IPS-NIHi7 (cell line): ENCODE measurements at regions not wholly inside any gene's neighbourhood (a gene's known extent, or its start where the extent isn't known, plus 50 kb on each side); places are given as distances from the start of the nearest gene placed in this dataset.

Experiments used
- DNase-seq: peaks from one replicate; pipeline ENCODE4 v3.0.0; 2012; ENCODE audit warnings: mixed read lengths; ENCODE audit errors: extremely low spot score

- DNase-seq, result no peak
These were observed 227.4 kb downstream of the MAN2A1 start for GRCh38 chr5:109917154-109917546.

- DNase-seq, result no peak
These were observed 228.2 kb downstream of the MAN2A1 start for GRCh38 chr5:109917966-109918365.

GRCh38 chr5:109920736-109921135, 231.0 kb downstream of the MAN2A1 start:
- no peak for DNase-seq

- no peak for DNase-seq
These were observed 232.1 kb downstream of the MAN2A1 start for GRCh38 chr5:109921735-109922380.

- no peak for DNase-seq
These were observed 232.8 kb downstream of the MAN2A1 start for GRCh38 chr5:109922381-109922995.

GRCh38 chr5:109923205-109923604, 233.5 kb downstream of the MAN2A1 start:
- DNase-seq, result no peak

GRCh38 chr5:109924237-109925107, 234.7 kb downstream of the MAN2A1 start:
- DNase-seq, result no peak

GRCh38 chr5:109927639-109928038, 237.9 kb downstream of the MAN2A1 start:
- no peak for DNase-seq

- no peak for DNase-seq
These were observed 238.3 kb downstream of the MAN2A1 start for GRCh38 chr5:109928046-109928445.

- no peak for DNase-seq
These were observed 239.1 kb downstream of the MAN2A1 start for GRCh38 chr5:109928811-109929210.

- DNase-seq, result no peak
These were observed 239.6 kb downstream of the MAN2A1 start for GRCh38 chr5:109929376-109929775.

- DNase-seq, result no peak
These were observed 240.2 kb downstream of the MAN2A1 start for GRCh38 chr5:109929911-109930310.

- DNase-seq, result no peak
These were observed 241.5 kb downstream of the MAN2A1 start for GRCh38 chr5:109931049-109931780.

- DNase-seq, result no peak
These were observed 246.2 kb downstream of the MAN2A1 start for GRCh38 chr5:109935833-109936490.

GRCh38 chr5:109936996-109937395, 247.3 kb downstream of the MAN2A1 start:
- DNase-seq, result no peak

GRCh38 chr5:109937951-109938350, 248.2 kb downstream of the MAN2A1 start:
- no peak for DNase-seq

- DNase-seq, result no peak
These were observed 248.7 kb downstream of the MAN2A1 start for GRCh38 chr5:109938453-109938852.

- DNase-seq, result no peak
These were observed 249.5 kb downstream of the MAN2A1 start for GRCh38 chr5:109939116-109939682.

GRCh38 chr5:109942646-109943045, 252.9 kb downstream of the MAN2A1 start:
- DNase-seq, result no peak

GRCh38 chr5:109943701-109944235, 254.0 kb downstream of the MAN2A1 start:
- no peak for DNase-seq

- DNase-seq, result peak; percentile 24
These were observed 254.7 kb downstream of the MAN2A1 start for GRCh38 chr5:109944461-109944860.
